ENCODE measurements at regions not wholly inside any gene's neighbourhood (a gene's known extent, or its start where the extent isn't known, plus 50 kb on each side); places are given as distances from the start of the nearest gene placed in this dataset.
A peak's percentile ranks its signal among the peaks of the same experiment; 100 is the strongest.

- no peak for DNase-seq (ENCODE audit: low read depth in 2 of 2)
Measured at GRCh38 chr4:108567831-108568230, 52.5 kb upstream of the RPL34 start.

- no peak for DNase-seq (ENCODE audit: low read depth in 2 of 2)
Measured at GRCh38 chr4:108561116-108561515, 59.3 kb upstream of the RPL34 start.

GRCh38 chr4:108560616-108561015 is 59.8 kb upstream of the RPL34 start:
- DNase-seq (ENCODE audit: low read depth in 2 of 2) = no peak

- DNase-seq (ENCODE audit: low read depth in 2 of 2) = no peak
Measured at GRCh38 chr4:108559911-108560310, 60.5 kb upstream of the RPL34 start.

GRCh38 chr4:108559068-108559793 is 61.1 kb upstream of the RPL34 start:
- DNase-seq (ENCODE audit: low read depth in 2 of 2) = no peak

GRCh38 chr4:108556588-108557200 is 63.7 kb upstream of the RPL34 start:
- DNase-seq (ENCODE audit: low read depth in 2 of 2) = no peak

- no peak for DNase-seq (ENCODE audit: low read depth in 2 of 2)
Measured at GRCh38 chr4:108556166-108556565, 64.2 kb upstream of the RPL34 start.

- DNase-seq (ENCODE audit: low read depth in 2 of 2) = peak; percentile 31 to 38
Measured at GRCh38 chr4:108555701-108556100, 64.7 kb upstream of the RPL34 start.

- no peak for DNase-seq (ENCODE audit: low read depth in 2 of 2)
Measured at GRCh38 chr4:108547682-108548081, 72.7 kb upstream of the RPL34 start.

GRCh38 chr4:108546728-108547127 is 73.6 kb upstream of the RPL34 start:
- no peak for DNase-seq (ENCODE audit: low read depth in 2 of 2)

- peak; percentile 23 to 40 for DNase-seq (ENCODE audit: low read depth in 2 of 2)
Measured at GRCh38 chr4:108544481-108544880, 75.9 kb upstream of the RPL34 start.

GRCh38 chr4:108543359-108543968 is 76.9 kb upstream of the RPL34 start:
- DNase-seq (ENCODE audit: low read depth in 2 of 2) = no peak

GRCh38 chr4:108540536-108540935 is 79.8 kb upstream of the RPL34 start:
- no peak for DNase-seq (ENCODE audit: low read depth in 2 of 2)

- no peak for DNase-seq (ENCODE audit: low read depth in 2 of 2)
Measured at GRCh38 chr4:108536577-108536976, 83.8 kb upstream of the RPL34 start.

GRCh38 chr4:108535757-108536156 is 84.6 kb upstream of the RPL34 start:
- DNase-seq (ENCODE audit: low read depth in 2 of 2) = no peak

GRCh38 chr4:108533876-108534275 is 86.5 kb upstream of the RPL34 start:
- DNase-seq (ENCODE audit: low read depth in 2 of 2) = no peak

GRCh38 chr4:108533245-108533844 is 87.0 kb upstream of the RPL34 start:
- DNase-seq (ENCODE audit: low read depth in 2 of 2) = no peak

GRCh38 chr4:108532738-108533137 is 87.6 kb upstream of the RPL34 start:
- no peak for DNase-seq (ENCODE audit: low read depth in 2 of 2)

- no peak for DNase-seq (ENCODE audit: low read depth in 2 of 2)
Measured at GRCh38 chr4:108532187-108532586, 88.2 kb upstream of the RPL34 start.

GRCh38 chr4:108531461-108531860 is 88.9 kb upstream of the RPL34 start:
- DNase-seq (ENCODE audit: low read depth in 2 of 2) = no peak

GRCh38 chr4:108529984-108530905 is 90.1 kb upstream of the RPL34 start:
- DNase-seq (ENCODE audit: low read depth in 2 of 2) = no peak

- no peak for DNase-seq (ENCODE audit: low read depth in 2 of 2)
Measured at GRCh38 chr4:108529102-108529501, 91.3 kb upstream of the RPL34 start.
